KG1 (cell line): ENCODE measurements at regions not wholly inside any gene's neighbourhood (a gene's known extent, or its start where the extent isn't known, plus 50 kb on each side); places are given as distances from the start of the nearest gene placed in this dataset.
"Not testable (repeated sequence)": the region's sequence is repeated elsewhere in the genome, so short reads cannot be mapped to it uniquely, and the experiment has no call there.

Experiments
- DNase-seq: peaks from one replicate; lab custom pipeline; 2025; lab: John Stamatoyannopoulos, UW

DNA sequence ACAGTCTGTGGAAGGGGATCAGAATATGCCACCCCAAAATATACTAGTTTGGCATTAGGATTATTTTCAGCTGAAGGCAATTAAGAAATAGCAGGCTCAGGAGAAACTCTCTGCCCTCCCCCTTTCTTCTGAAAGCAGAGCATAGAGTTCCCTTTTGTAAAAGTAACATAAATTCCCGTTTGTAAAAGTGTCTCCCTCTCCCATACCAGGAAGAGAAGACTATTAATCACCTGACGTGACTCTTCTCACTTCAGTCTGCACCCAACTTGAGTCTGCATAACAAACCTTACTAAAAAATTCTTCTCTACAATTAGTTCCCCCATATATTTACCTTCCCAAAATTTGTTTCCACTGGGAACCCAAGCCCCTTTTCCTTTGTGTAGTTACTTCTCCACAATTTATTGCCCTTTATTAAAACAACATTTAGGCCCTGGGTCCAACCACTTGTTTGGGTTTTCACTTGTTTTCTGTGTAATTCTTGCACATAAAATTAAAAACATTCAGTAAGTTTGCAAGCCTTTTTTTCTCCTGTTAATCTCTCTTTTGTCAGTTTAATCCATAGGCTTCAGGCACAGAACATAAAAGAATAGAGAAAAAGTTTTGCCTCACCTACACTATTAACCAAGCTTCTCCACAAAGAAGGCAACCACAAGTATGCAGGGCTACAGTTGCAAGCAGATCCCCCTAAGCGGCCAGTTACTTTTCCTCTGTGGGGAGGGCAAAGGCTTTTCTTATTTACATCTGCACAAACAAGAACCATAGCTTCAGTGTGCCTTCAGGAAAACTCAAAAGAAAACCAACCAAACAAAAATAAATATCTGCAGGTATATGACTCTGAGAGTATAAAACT lies 73.8 kb upstream of the EPCAM start:
- DNase-seq: no peak

DNA sequence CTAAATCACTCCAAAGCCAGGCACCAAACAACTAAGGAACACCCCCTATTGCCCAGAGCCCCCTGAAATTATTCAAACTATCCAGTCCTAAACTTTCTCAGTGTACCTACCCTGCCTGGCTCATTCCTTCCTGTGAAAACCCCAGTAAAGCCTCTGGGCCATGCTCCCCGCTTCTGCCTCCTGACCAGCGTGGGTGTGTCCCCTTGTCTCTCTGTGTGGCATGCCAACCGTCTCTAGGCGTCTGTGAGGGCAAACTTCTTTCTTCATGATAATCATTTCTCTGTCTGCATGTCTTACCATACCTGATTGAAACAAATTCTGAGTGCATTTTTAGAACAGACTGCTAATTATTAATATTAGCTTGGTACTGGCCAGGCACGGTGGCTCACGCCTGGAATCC lies 75.1 kb upstream of the EPCAM start:
- no peak for DNase-seq

DNA sequence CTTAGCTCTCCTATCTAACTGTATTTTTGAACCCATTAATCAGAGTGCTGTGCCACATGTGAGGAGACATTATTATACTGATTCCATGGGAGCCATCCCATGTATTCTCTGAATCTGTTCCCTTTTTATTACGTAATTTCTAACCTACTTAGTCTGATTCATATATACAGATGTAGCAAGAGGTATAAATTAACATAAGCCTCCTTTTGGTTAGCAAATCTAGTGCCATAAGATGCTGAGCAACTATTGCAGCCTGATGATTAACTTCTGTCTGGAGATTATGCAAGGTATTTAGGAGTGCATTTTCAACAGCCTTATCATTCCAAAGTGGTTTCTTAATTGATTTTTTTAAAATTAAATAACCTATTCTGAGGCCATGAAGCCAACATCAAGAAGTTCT lies 80.2 kb upstream of the EPCAM start:
- DNase-seq: no peak

- DNase-seq: no peak
Measured at GRCh38 chr2:47283659-47284058, 85.5 kb upstream of the EPCAM start.

DNA sequence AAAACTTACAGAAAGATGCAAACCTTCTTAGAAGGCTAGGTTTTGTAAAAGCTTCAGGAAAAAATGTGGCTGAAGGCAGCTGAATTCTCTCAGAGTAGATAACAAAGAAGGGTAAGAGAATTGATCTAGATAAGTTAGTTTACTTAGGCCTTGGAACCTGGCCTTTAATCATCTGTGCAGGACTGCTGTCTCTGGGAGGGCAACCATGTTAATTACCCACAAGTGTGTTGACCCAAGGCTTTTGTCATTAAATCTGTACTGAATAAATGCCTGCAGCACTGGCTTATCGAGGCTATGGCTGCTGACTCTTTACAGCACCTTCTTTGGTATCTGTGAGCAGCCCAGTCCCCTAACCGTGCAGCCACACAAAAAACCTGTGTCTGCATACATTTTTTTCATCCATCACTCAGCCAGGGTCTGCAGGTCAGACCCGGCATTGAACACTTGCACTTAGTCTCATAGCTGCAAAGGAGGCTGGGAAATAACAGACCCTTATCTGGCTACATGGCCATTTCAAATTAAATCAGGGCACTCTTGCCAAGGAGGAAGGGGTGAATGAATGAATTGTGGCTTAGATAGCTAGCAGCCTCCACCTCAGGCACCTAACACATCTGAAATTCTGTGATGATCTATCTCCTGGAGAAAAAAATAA lies 86.4 kb upstream of the EPCAM start:
- DNase-seq: no peak

- not testable (repeated sequence) for DNase-seq
Measured at GRCh38 chr2:47279525-47279924, 89.6 kb upstream of the EPCAM start.

GRCh38 chr2:47277987-47278386 lies 91.1 kb upstream of the EPCAM start:
- no peak for DNase-seq

DNA sequence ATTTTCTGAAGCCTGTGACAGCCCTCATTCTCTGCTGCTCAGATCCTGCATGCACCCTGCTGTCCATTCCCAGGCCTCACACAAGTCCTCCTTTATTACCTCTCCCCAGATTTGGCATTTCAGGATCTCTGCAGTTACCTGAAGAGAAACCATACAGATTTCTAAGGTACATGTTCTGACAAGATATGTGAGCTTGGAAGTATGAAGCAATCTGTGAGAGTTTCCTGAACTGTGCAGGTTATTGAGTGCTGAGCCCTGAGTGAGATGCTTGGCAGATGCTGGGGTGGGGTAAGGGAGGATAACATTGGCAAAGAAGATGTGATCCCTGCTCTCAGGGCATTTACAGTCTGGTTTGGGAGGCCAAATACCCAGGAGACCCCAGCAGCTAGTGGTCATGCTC lies 91.9 kb upstream of the EPCAM start:
- no peak for DNase-seq

- no peak for DNase-seq
Measured at GRCh38 chr2:47276061-47276460, 93.0 kb upstream of the EPCAM start.

DNA sequence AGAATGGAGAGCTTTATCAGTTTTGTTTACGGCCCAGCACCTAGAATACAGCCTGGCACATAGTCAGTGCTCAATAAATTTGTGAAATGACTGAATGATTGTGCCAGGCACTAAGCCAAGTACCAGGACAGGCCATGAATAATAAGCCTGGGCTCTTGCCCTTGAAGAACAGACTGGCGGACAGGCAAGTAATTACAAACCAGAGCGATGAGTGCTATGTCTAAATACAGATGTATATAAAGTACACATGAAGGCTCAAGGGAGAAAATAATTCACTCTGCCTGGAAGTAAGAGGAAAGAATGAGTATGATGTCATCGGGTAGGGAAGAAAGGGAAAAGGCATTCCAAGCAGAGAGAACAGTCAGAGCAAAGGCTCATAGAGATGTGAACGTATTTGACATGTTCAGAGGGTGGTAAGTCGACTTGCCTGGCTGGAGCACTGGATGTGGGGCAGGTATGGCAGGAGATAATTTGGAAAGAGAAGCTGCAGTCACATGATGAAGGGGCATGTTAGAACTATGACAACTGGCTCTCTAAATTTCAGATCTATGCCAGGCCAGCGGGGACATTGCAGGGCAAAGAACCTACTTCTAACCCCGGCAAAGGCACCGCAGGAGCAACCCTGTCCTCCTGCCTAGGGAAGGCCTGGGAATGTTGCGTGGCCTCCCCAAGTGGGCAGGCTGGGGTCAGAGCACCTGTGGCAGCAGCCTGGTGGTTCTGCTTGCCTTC lies 94.9 kb upstream of the EPCAM start:
- DNase-seq: no peak

GRCh38 chr2:47272905-47273758 lies 96.0 kb upstream of the EPCAM start:
- DNase-seq: no peak

- DNase-seq: peak; percentile 3
Measured at GRCh38 chr2:47272031-47272864, 95.9 kb upstream of the CALM2 start.

- DNase-seq: no peak
Measured at GRCh38 chr2:47271054-47272000, 95.0 kb upstream of the CALM2 start.

- no peak for DNase-seq
Measured at GRCh38 chr2:47270421-47270820, 94.1 kb upstream of the CALM2 start.

GRCh38 chr2:47269316-47270232 lies 93.3 kb upstream of the CALM2 start:
- DNase-seq: no peak

- no peak for DNase-seq
Measured at GRCh38 chr2:47267711-47268086, 91.4 kb upstream of the CALM2 start.

DNA sequence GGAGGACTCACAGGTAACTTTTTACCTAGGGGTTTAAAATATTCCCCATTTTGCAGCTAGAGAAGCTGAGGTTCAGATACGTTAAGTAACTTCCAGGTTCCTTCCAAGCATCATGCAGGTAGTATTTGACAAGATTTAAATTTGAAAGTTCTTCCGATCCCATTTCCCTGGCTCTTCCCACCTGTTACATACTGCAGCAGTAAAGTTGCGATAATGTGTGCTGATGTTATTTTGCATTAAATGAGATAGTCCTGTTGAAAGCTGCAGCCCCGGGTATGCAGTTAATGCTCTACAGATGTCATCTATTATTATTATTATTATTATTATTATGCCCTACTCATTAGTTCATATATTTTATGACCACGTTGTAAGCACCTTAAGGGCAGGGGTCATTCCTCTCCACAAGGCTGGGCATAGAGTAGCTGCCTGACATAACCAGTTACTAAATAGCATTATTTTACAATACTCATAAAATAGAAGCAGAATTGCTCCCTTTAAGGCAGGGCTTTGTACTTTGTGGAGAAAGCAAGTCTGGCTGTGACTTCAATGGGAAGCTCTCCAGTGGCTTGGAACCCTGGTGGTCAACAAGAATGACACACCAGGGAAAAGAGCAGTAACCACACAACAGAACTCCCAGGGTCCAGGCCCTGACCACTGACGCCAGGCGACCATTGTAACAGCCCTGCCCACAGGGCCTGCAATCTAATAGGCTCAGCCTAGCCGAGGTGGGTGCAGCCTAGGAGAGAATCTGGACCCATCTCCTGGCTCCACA lies 90.8 kb upstream of the CALM2 start:
- DNase-seq: no peak

DNA sequence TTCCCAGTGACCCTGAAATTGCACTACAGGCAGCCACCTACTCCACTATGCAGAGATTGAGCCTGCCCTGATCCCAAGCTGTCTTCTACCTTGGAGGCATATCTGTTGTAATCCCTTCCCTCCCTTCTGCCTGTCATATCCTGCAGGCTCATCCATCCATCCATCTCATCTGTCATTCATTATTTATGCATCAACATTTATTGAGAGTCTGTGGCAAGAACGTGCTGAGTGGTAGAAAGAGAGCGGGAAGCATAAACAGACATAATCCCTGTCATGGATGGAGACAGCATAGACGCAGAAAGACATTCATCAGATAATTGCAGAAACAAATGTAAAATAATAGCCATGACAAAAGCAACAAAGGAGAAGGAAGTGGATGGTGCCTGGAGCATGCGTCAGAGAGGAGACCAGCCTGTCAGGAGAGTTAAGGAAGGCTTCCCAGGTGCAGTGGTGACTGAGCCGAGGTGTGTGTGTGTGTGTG lies 89.5 kb upstream of the CALM2 start:
- no peak for DNase-seq
